ENCODE measurements at regions not wholly inside any gene's neighbourhood (a gene's known extent, or its start where the extent isn't known, plus 50 kb on each side); places are given as distances from the start of the nearest gene placed in this dataset.
A peak's percentile ranks its signal among the peaks of the same experiment; 100 is the strongest.

DNA sequence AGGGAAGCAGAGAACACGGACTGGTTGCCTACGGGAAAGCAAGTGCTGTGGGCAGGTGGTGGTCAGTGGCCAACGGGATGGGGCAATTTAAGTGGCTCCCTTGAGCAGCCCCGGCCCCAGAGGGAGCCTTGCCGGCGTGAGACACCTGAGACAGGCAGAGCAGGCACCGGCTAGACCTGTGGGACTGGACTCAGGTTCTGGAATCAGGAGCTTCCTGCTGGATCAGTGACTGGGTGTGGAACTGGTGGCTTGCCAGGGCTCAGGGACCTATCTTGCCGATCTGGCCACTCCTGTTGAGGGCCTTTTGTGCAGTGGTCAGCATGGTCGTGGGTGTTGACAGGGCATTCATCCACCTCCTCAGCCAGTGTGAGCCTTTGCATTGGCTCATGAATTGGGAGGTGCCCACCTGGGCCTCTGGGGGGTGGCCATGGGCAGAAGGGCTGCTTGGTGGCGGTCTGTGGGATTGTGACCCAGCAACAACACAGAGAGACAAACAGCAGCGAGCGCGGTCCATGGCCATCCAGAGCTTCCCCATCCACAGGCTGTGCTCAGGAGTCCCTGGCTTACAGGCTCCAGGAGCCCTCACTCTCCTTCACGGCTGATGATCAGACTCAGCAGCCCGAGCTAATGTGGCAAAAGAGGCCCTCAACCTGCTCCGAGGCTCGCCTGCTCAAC lies 85.4 kb upstream of the ZNF516 start:
- H3K9me3 ChIP-seq (ENCODE audit: insufficient read depth, low read depth, low read length), result no peaks in the 10 kb centered on the region
- H3K9ac ChIP-seq (ENCODE audit: low read length), result no peak overlapping the region
- peaks cover 24% of the 10 kb centered on the region for H3K27me3 ChIP-seq (ENCODE audit: insufficient read depth, low read length)
- Mint-ChIP-seq H3K27ac (ENCODE audit: unreplicated experiment) (no peak overlapping the region), H3K36me3 (ENCODE audit: low read depth, unreplicated experiment) (no peaks in the 10 kb centered on the region), H3K9me3 (ENCODE audit: unreplicated experiment) (peaks cover 3% of the 10 kb centered on the region), H3K4me1 (ENCODE audit: low read depth, unreplicated experiment) (peaks cover 3% of the 10 kb centered on the region), H3K27me3 (ENCODE audit: low read depth, unreplicated experiment) (peaks cover 37% of the 10 kb centered on the region), H3K4me3 (ENCODE audit: unreplicated experiment) (no peak overlapping the region)
- H3K4me3 ChIP-seq (ENCODE audit: insufficient read depth, low read depth, low read length), result no peak overlapping the region
- no peaks in the 10 kb centered on the region for H4K20me1 ChIP-seq (ENCODE audit: insufficient read depth, low read length)
- no peaks in the 10 kb centered on the region for H3K79me2 ChIP-seq (ENCODE audit: insufficient read depth, low read length)
- no peak overlapping the region for H3K27ac ChIP-seq (ENCODE audit: low read depth, low read length)
- no peak overlapping the region for H3K4me2 ChIP-seq (ENCODE audit: low read length)
- H2AFZ ChIP-seq (ENCODE audit: low read depth, low read length), result no peak overlapping the region
- FAIRE-seq, result no peak
- no peak for DNase-seq (ENCODE audit: low read depth)
- TF ChIP-seq EZH2 (IDR thresholded peaks at IDR 0.05; ENCODE audit: insufficient read depth, low read length), result no peak
- TF ChIP-seq, protein P1, sequence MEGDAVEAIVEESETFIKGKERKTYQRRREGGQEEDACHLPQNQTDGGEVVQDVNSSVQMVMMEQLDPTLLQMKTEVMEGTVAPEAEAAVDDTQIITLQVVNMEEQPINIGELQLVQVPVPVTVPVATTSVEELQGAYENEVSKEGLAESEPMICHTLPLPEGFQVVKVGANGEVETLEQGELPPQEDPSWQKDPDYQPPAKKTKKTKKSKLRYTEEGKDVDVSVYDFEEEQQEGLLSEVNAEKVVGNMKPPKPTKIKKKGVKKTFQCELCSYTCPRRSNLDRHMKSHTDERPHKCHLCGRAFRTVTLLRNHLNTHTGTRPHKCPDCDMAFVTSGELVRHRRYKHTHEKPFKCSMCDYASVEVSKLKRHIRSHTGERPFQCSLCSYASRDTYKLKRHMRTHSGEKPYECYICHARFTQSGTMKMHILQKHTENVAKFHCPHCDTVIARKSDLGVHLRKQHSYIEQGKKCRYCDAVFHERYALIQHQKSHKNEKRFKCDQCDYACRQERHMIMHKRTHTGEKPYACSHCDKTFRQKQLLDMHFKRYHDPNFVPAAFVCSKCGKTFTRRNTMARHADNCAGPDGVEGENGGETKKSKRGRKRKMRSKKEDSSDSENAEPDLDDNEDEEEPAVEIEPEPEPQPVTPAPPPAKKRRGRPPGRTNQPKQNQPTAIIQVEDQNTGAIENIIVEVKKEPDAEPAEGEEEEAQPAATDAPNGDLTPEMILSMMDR (IDR thresholded peaks at IDR 0.05; ENCODE audit: insufficient read depth, low read depth, low read length), result no peak
- no peaks in the 10 kb centered on the region for H3K36me3 ChIP-seq (ENCODE audit: insufficient read depth, low read length)
- peaks cover 3% of the 10 kb centered on the region for H3K4me1 ChIP-seq (ENCODE audit: insufficient read depth, low read length)

DNA sequence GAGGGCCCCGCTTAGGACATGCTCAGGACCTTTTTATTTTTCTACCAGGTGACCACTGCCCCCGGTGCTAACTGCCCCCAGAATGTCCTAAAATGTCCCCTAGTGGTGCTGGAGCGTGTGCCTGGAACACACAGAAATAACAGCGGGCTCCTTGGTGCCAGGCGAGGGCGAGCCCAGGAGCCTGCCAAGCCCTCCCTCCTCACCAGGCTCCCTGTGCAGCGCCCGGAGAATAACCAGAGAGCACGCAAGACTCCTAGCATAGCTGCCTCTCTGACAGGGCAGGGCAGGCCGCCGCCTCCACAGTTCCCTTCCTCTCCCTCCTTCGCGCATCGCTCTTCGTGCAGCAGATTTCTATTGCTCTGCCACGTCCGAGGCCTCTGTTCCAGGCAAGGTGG lies 84.3 kb upstream of the ZNF516 start:
- H3K36me3 Mint-ChIP-seq (ENCODE audit: low read depth, unreplicated experiment), result no peaks in the 10 kb centered on the region
- Histone ChIP-seq H3K27ac (ENCODE audit: low read depth, low read length) (no peak overlapping the region), H4K20me1 (ENCODE audit: insufficient read depth, low read length) (no peaks in the 10 kb centered on the region), H3K79me2 (ENCODE audit: insufficient read depth, low read length) (no peaks in the 10 kb centered on the region), H2AFZ (ENCODE audit: low read depth, low read length) (no peak overlapping the region), H3K36me3 (ENCODE audit: insufficient read depth, low read length) (no peaks in the 10 kb centered on the region), H3K4me2 (ENCODE audit: low read length) (no peak overlapping the region), H3K4me3 (ENCODE audit: insufficient read depth, low read depth, low read length) (no peak overlapping the region), H3K9ac (ENCODE audit: low read length) (no peak overlapping the region), H3K9me3 (ENCODE audit: insufficient read depth, low read depth, low read length) (no peaks in the 10 kb centered on the region), H3K4me1 (ENCODE audit: insufficient read depth, low read length) (peaks cover 3% of the 10 kb centered on the region), H3K27me3 (ENCODE audit: insufficient read depth, low read length) (peaks cover 24% of the 10 kb centered on the region)
- peaks cover 37% of the 10 kb centered on the region for H3K27me3 Mint-ChIP-seq (ENCODE audit: low read depth, unreplicated experiment)
- H3K9me3 Mint-ChIP-seq (ENCODE audit: unreplicated experiment), result peaks cover 3% of the 10 kb centered on the region
- no peak overlapping the region for H3K4me3 Mint-ChIP-seq (ENCODE audit: unreplicated experiment)
- no peak for DNase-seq (ENCODE audit: low read depth)
- FAIRE-seq, result no peak
- TF ChIP-seq EZH2 (IDR thresholded peaks at IDR 0.05; ENCODE audit: insufficient read depth, low read length), result peak; percentile 26
- TF ChIP-seq, protein P1 (IDR thresholded peaks at IDR 0.05; ENCODE audit: insufficient read depth, low read depth, low read length), result no peak
- H3K4me1 Mint-ChIP-seq (ENCODE audit: low read depth, unreplicated experiment), result peaks cover 3% of the 10 kb centered on the region
- no peak overlapping the region for H3K27ac Mint-ChIP-seq (ENCODE audit: unreplicated experiment)

DNA sequence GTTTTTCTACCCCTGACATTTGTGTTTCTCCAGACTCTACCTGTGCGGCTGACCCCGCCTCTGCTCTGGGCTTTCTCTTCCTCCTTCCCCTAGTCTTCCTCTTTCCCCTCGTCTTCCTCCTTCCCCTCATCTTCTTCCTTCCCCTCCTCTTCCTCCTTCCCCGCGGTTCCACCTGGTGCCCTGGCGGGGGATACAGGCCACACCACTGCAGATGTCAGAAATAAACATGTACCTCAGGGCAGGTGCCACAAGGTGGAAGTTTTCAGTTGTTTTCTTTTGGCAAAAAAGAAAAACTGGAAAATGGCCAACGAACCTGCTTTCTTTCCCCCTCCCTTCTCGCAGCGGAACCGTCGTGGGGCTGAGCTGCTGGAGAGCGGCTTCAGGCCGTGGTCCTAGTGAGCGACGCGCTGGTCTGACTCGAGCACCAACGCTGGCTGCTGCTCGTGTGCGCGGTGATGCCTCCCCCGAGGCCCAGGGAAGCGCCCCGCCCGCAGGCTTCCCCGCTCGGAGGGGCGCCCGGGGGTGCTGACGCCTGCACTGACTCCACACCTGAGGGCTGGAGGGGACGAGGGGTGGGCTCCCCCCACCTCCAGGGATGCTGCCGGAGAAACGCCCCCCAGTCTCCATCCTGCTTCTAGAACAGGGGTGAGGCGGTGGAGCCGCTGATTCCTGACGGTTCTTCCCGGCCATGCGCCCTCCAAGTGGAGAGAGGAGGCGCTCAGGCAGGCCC lies 83.7 kb upstream of the ZNF516 start:
- Histone ChIP-seq H3K27me3 (ENCODE audit: insufficient read depth, low read length) (peaks cover 21% of the 10 kb centered on the region), H4K20me1 (ENCODE audit: insufficient read depth, low read length) (no peaks in the 10 kb centered on the region), H3K27ac (ENCODE audit: low read depth, low read length) (no peak overlapping the region), H3K9me3 (ENCODE audit: insufficient read depth, low read depth, low read length) (no peaks in the 10 kb centered on the region), H3K4me2 (ENCODE audit: low read length) (peak overlapping the region; percentile 36), H2AFZ (ENCODE audit: low read depth, low read length) (peak overlapping the region; percentile 41), H3K4me3 (ENCODE audit: insufficient read depth, low read depth, low read length) (no peak overlapping the region), H3K9ac (ENCODE audit: low read length) (no peak overlapping the region), H3K4me1 (ENCODE audit: insufficient read depth, low read length) (peaks cover 3% of the 10 kb centered on the region), H3K79me2 (ENCODE audit: insufficient read depth, low read length) (no peaks in the 10 kb centered on the region), H3K36me3 (ENCODE audit: insufficient read depth, low read length) (no peaks in the 10 kb centered on the region)
- peak; percentile 30 for TF ChIP-seq EZH2 (IDR thresholded peaks at IDR 0.05; ENCODE audit: insufficient read depth, low read length)
- TF ChIP-seq, protein P1 (IDR thresholded peaks at IDR 0.05; ENCODE audit: insufficient read depth, low read depth, low read length), result no peak
- Mint-ChIP-seq H3K27me3 (ENCODE audit: low read depth, unreplicated experiment) (peaks cover 32% of the 10 kb centered on the region), H3K36me3 (ENCODE audit: low read depth, unreplicated experiment) (no peaks in the 10 kb centered on the region), H3K4me3 (ENCODE audit: unreplicated experiment) (no peak overlapping the region), H3K27ac (ENCODE audit: unreplicated experiment) (no peak overlapping the region), H3K4me1 (ENCODE audit: low read depth, unreplicated experiment) (peaks cover 4% of the 10 kb centered on the region), H3K9me3 (ENCODE audit: unreplicated experiment) (peaks cover 3% of the 10 kb centered on the region)
- DNase-seq (ENCODE audit: low read depth) (no peak), FAIRE-seq (no peak)

Measured in astrocyte (in vitro differentiated cells and primary cell).